ENCODE measurements at regions not wholly inside any gene's neighbourhood (a gene's known extent, or its start where the extent isn't known, plus 50 kb on each side); places are given as distances from the start of the nearest gene placed in this dataset.

DNA sequence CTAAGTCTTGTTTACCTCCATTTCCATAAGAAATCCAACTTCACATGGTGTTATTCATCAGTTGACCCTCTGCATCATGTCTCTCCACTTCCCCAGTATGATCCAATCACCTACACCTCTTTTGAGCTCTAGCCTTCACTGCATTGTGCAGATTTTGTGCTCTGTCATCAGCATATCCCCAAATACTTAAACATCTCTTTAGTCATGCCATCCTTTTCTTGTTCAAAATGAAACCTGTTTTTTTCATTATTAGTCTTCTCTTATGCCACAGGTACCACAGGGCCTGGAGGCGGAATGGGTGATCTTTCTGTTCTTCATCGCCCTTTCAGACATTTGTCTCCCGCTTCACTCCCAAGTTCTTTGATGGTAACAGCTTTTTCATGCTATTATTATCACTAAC is 382.7 kb upstream of the GALNTL6 start:
- CTCF ChIA-PET: interaction anchor here (1.0 kb wide), 1 partner anchor 14 kb away, joined by 3 read pairs; no protein-coding TSS in a partner anchor
- POLR2A ChIA-PET: no interaction called here
- TF ChIP-seq, protein P1, sequence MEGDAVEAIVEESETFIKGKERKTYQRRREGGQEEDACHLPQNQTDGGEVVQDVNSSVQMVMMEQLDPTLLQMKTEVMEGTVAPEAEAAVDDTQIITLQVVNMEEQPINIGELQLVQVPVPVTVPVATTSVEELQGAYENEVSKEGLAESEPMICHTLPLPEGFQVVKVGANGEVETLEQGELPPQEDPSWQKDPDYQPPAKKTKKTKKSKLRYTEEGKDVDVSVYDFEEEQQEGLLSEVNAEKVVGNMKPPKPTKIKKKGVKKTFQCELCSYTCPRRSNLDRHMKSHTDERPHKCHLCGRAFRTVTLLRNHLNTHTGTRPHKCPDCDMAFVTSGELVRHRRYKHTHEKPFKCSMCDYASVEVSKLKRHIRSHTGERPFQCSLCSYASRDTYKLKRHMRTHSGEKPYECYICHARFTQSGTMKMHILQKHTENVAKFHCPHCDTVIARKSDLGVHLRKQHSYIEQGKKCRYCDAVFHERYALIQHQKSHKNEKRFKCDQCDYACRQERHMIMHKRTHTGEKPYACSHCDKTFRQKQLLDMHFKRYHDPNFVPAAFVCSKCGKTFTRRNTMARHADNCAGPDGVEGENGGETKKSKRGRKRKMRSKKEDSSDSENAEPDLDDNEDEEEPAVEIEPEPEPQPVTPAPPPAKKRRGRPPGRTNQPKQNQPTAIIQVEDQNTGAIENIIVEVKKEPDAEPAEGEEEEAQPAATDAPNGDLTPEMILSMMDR (IDR thresholded peaks at IDR 0.05; ENCODE audit: control extremely low read depth, extremely low read depth, low read depth, missing control alignments): no peak
- DNase-seq (ENCODE audit: extremely low spot score): no peak

DNA sequence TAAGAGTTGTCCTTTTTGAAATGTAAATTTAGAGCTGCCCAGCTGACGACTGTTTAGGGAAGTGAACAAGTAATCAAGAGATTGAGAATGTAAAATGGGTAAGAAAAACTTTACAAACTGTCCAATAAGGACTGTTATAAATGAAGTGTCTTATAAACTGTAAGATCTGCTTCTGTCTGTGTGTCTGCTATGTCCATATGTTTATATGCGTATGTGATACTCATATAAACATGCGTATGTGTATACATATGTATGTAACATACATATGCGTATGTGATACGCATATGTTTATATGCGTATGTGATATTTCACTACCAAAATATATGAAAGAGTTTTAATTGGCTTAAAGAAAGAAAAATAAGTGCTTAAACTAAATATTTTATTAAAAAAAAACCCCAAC is 416.0 kb upstream of the GALNTL6 start:
- POLR2A ChIA-PET: no interaction called here
- DNase-seq (ENCODE audit: extremely low spot score): no peak
- CTCF ChIA-PET: interaction anchor here (2.4 kb wide), 1 partner anchor 9 kb away, joined by 13 read pairs; no protein-coding TSS in a partner anchor

DNA sequence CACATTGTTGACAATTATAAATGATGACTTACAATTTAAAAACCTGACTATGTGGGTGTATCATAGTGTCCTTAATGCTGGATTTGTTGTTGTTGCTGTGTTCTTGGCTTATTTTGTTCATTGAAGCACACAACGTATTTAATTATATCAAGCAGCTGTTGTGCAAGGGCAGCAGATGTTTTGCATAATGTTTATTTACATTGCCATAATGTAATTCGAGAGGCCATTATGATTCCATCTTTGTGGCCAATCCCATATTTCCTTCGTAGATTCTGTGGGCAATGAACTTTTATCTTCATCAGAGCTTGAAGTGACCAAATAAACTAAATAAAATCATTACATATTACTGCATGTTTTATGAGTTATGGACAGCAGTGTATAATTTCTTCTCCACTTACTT is 422.6 kb upstream of the GALNTL6 start:
- DNase-seq (ENCODE audit: extremely low spot score): no peak
- TF ChIP-seq, protein P1 (IDR thresholded peaks at IDR 0.05; ENCODE audit: control extremely low read depth, extremely low read depth, low read depth, missing control alignments): no peak
- ChIA-PET POLR2A (no interaction called here), CTCF (no interaction called here)

More for the DNA sequence above, 416.0 kb upstream of the GALNTL6 start:
- TF ChIP-seq, protein P1 (IDR thresholded peaks at IDR 0.05; ENCODE audit: control extremely low read depth, extremely low read depth, low read depth, missing control alignments): no peak

DNA sequence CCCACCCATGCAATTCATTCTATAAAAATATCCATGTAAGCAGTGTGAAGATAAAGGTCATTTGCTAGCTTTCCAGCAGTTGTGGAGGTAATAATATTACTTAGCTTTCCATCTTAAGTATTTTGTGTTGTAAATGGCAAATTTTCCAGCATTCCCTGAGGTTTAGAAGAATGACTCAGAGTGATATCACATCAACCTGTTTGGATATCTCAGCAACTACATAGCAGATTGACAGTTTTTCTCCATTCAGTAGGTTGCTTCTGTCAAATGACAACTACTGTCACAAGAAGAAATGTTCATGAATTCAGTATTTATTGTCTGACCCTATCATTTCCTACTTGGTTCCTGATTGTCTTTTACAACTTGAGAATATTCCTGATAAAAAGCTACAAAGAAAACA is 434.9 kb upstream of the GALNTL6 start:
- no peak for DNase-seq (ENCODE audit: extremely low spot score)
- ChIA-PET POLR2A (no interaction called here), CTCF (no interaction called here)
- TF ChIP-seq, protein P1 (IDR thresholded peaks at IDR 0.05; ENCODE audit: control extremely low read depth, extremely low read depth, low read depth, missing control alignments): no peak

DNA sequence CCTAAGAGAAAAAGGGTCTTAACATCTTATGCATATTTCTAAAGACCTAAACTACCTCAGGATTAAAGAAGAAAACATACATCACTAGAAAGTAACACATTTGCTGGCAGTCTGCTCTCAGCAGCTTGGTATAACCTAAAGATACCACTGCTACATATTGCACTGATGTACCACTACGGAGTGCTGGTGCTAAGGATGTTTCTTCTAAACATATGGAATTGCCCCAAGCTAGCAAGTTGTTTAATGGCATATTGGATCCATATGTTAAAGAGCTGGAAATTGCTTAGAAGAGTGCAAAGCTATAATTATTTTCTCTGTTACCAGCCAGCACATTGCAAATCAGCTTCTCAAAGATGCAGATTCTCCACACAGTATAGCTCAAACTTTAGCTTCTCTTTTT is 436.5 kb upstream of the GALNTL6 start:
- ChIA-PET POLR2A (no interaction called here), CTCF (interaction anchor here (1.2 to 2.2 kb wide), 4 partner anchors 9 to 16 kb away, joined by 3 to 6 read pairs (median 4); no protein-coding TSS in a partner anchor)
- DNase-seq (ENCODE audit: extremely low spot score): no peak
- TF ChIP-seq, protein P1 (IDR thresholded peaks at IDR 0.05; ENCODE audit: control extremely low read depth, extremely low read depth, low read depth, missing control alignments): no peak

DNA sequence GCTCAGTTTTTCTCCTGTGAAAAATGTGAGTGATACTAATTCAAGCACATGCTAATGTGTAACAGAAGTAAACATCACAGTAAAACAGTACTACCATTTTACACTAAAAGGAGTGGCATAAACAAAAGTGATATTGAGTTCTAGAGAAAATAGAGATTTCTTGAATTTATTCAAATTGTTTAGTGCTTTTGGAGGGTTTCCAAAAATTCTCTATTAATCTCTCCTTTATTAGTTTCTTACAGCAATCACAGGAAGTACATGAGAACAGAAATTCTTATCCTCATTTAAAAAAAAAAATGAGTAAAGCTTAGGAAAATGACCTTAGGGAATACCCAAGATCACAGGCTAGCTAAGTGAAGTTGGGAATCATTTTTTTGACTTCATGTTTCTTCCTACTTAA is 459.7 kb upstream of the GALNTL6 start:
- POLR2A ChIA-PET: no interaction called here
- CTCF ChIA-PET: no interaction called here
- DNase-seq (ENCODE audit: extremely low spot score): no peak
- TF ChIP-seq, protein P1 (IDR thresholded peaks at IDR 0.05; ENCODE audit: control extremely low read depth, extremely low read depth, low read depth, missing control alignments): no peak

DNA sequence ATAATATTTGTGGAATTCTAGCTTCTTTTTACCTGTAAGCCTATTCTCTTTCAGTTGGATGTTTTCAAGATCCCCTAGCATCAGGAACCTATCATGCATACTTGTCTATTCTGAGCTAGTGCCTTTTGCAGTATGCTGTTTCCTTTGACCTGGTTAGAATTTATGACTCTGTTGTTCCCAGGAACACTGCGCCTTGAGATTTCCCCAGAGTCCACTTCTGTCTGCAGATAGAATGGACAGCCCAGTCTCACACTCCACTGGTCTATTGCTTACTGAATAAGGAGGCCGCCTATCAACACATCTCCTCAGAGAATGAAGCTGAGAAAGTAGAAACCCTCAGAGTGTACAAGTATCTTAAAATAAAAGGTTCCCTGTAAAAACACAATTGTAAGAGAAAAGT is 465.1 kb upstream of the GALNTL6 start:
- DNase-seq (ENCODE audit: extremely low spot score): no peak
- CTCF ChIA-PET: no interaction called here
- POLR2A ChIA-PET: no interaction called here
- TF ChIP-seq, protein P1 (IDR thresholded peaks at IDR 0.05; ENCODE audit: control extremely low read depth, extremely low read depth, low read depth, missing control alignments): no peak

All from GM10248 (cell line).